ENCODE measurements at regions not wholly inside any gene's neighbourhood (a gene's known extent, or its start where the extent isn't known, plus 50 kb on each side); places are given as distances from the start of the nearest gene placed in this dataset.
"Not testable (repeated sequence)": the region's sequence is repeated elsewhere in the genome, so short reads cannot be mapped to it uniquely, and the experiment has no call there.

GRCh38 chr4:58063404-58064160 lies 953.4 kb upstream of the IGFBP7 start:
- no peak for DNase-seq (ENCODE audit: low read depth in 2 of 2)

GRCh38 chr4:58061967-58062366 lies 951.8 kb upstream of the IGFBP7 start:
- no peak for DNase-seq (ENCODE audit: low read depth in 2 of 2)

- DNase-seq (ENCODE audit: low read depth in 2 of 2) = no peak
Observed at GRCh38 chr4:58050439-58050838, 940.3 kb upstream of the IGFBP7 start.

- DNase-seq (ENCODE audit: low read depth in 2 of 2) = no peak
Observed at GRCh38 chr4:58048491-58048890, 938.3 kb upstream of the IGFBP7 start.

GRCh38 chr4:58042176-58042575 lies 932.0 kb upstream of the IGFBP7 start:
- no peak for DNase-seq (ENCODE audit: low read depth in 2 of 2)

- DNase-seq (ENCODE audit: low read depth in 2 of 2) = no peak
Observed at GRCh38 chr4:57993944-57994343, 883.8 kb upstream of the IGFBP7 start.

- no peak for DNase-seq (ENCODE audit: low read depth in 2 of 2)
Observed at GRCh38 chr4:57989430-57989829, 879.2 kb upstream of the IGFBP7 start.

- DNase-seq (ENCODE audit: low read depth in 2 of 2) = no peak
Observed at GRCh38 chr4:57985161-57985560, 875.0 kb upstream of the IGFBP7 start.

GRCh38 chr4:57981123-57981522 lies 870.9 kb upstream of the IGFBP7 start:
- DNase-seq (ENCODE audit: low read depth in 2 of 2) = no peak

- no peak for DNase-seq (ENCODE audit: low read depth in 2 of 2)
Observed at GRCh38 chr4:57974821-57975220, 864.6 kb upstream of the IGFBP7 start.

GRCh38 chr4:57973819-57974218 lies 863.6 kb upstream of the IGFBP7 start:
- no peak for DNase-seq (ENCODE audit: low read depth in 2 of 2)

GRCh38 chr4:57971261-57971660 lies 861.1 kb upstream of the IGFBP7 start:
- no peak for DNase-seq (ENCODE audit: low read depth in 2 of 2)

- no peak for DNase-seq (ENCODE audit: low read depth in 2 of 2)
Observed at GRCh38 chr4:57966987-57967760, 857.0 kb upstream of the IGFBP7 start.

- not testable (repeated sequence) for DNase-seq (ENCODE audit: low read depth in 2 of 2)
Observed at GRCh38 chr4:57965431-57965830, 855.2 kb upstream of the IGFBP7 start.

GRCh38 chr4:57945298-57945697 lies 835.1 kb upstream of the IGFBP7 start:
- no peak for DNase-seq (ENCODE audit: low read depth in 2 of 2)

GRCh38 chr4:57943682-57944081 lies 833.5 kb upstream of the IGFBP7 start:
- DNase-seq (ENCODE audit: low read depth in 2 of 2) = no peak

GRCh38 chr4:57937326-57937725 lies 827.1 kb upstream of the IGFBP7 start:
- not testable (repeated sequence) for DNase-seq (ENCODE audit: low read depth in 2 of 2)

- DNase-seq (ENCODE audit: low read depth in 2 of 2) = no peak
Observed at GRCh38 chr4:57926311-57926710, 816.1 kb upstream of the IGFBP7 start.

GRCh38 chr4:57924951-57925350 lies 814.8 kb upstream of the IGFBP7 start:
- DNase-seq (ENCODE audit: low read depth in 2 of 2) = no peak

- no peak for DNase-seq (ENCODE audit: low read depth in 2 of 2)
Observed at GRCh38 chr4:57916479-57916878, 806.3 kb upstream of the IGFBP7 start.

- no peak for DNase-seq (ENCODE audit: low read depth in 2 of 2)
Observed at GRCh38 chr4:57911203-57911602, 801.0 kb upstream of the IGFBP7 start.

GRCh38 chr4:57910151-57910550 lies 800.0 kb upstream of the IGFBP7 start:
- no peak for DNase-seq (ENCODE audit: low read depth in 2 of 2)

- DNase-seq (ENCODE audit: low read depth in 2 of 2) = no peak
Observed at GRCh38 chr4:57905965-57906364, 795.8 kb upstream of the IGFBP7 start.

Measured in stimulated activated CD8-positive, alpha-beta memory T cell treated with anti-CD3 and anti-CD28 coated beads, Interleukin-15, amount 100 ng/mL, for 48 hours (primary cell).